Activated naive CD8-positive, alpha-beta T cell treated with anti-CD3 and anti-CD28 coated beads, Interleukin-2, amount 50 U/mL, for 24 hours (primary cell): ENCODE measurements at regions not wholly inside any gene's neighbourhood (a gene's known extent, or its start where the extent isn't known, plus 50 kb on each side); places are given as distances from the start of the nearest gene placed in this dataset.

ENCODE experiments used
- ATAC-seq: fragments of 150-1000 bp; cut with Tn5 transposase; one replicate; pipeline ENCODE4 v1.10.0; 2021
- DNase-seq: peaks from one replicate; pipeline ENCODE4 v3.0.0; 2021
- H3K27ac Mint-ChIP-seq: one replicate; pipeline ENCODE4 v1.8.0; 2021; ENCODE audit warnings: mild to moderate bottlenecking, mixed read lengths
- H3K27me3 Mint-ChIP-seq: one replicate; pipeline ENCODE4 v1.8.0; 2021; ENCODE audit warnings: mixed read lengths
- H3K36me3 Mint-ChIP-seq: one replicate; pipeline ENCODE4 v1.8.0; 2021; ENCODE audit warnings: low read depth, mixed read lengths
- H3K4me1 Mint-ChIP-seq: one replicate; pipeline ENCODE4 v1.8.0; 2021; ENCODE audit warnings: mixed read lengths
- H3K4me3 Mint-ChIP-seq: one replicate; pipeline ENCODE4 v1.8.0; 2021; ENCODE audit warnings: mild to moderate bottlenecking, moderate library complexity, mixed read lengths
- H3K9me3 Mint-ChIP-seq: one replicate; pipeline ENCODE4 v1.8.0; 2021; ENCODE audit warnings: mixed read lengths

GRCh38 chr3:154766765-154767503 lies 313.2 kb upstream of the MME start:
- no peak for ATAC-seq
- no peak for DNase-seq
- Mint-ChIP-seq H3K27ac (no peak overlapping the region), H3K9me3 (peaks cover 8% of the 10 kb centered on the region), H3K4me3 (no peak overlapping the region), H3K27me3 (no peaks in the 10 kb centered on the region), H3K36me3 (no peaks in the 10 kb centered on the region), H3K4me1 (no peaks in the 10 kb centered on the region)

GRCh38 chr3:154764856-154765640 lies 315.1 kb upstream of the MME start:
- H3K4me3 Mint-ChIP-seq, result no peak overlapping the region
- no peak overlapping the region for H3K27ac Mint-ChIP-seq
- DNase-seq (no peak), ATAC-seq (no peak)
- peaks cover 8% of the 10 kb centered on the region for H3K9me3 Mint-ChIP-seq
- no peaks in the 10 kb centered on the region for H3K4me1 Mint-ChIP-seq
- no peaks in the 10 kb centered on the region for H3K36me3 Mint-ChIP-seq
- no peaks in the 10 kb centered on the region for H3K27me3 Mint-ChIP-seq

GRCh38 chr3:154762486-154762885 lies 317.6 kb upstream of the MME start:
- DNase-seq, result no peak
- H3K27ac Mint-ChIP-seq, result no peak overlapping the region
- no peak for ATAC-seq
- no peaks in the 10 kb centered on the region for H3K27me3 Mint-ChIP-seq
- H3K4me1 Mint-ChIP-seq, result no peaks in the 10 kb centered on the region
- H3K36me3 Mint-ChIP-seq, result no peaks in the 10 kb centered on the region
- H3K9me3 Mint-ChIP-seq, result peaks cover 4% of the 10 kb centered on the region
- no peak overlapping the region for H3K4me3 Mint-ChIP-seq

GRCh38 chr3:154759966-154760365 lies 320.2 kb upstream of the MME start:
- H3K4me1 Mint-ChIP-seq, result no peaks in the 10 kb centered on the region
- no peaks in the 10 kb centered on the region for H3K36me3 Mint-ChIP-seq
- peaks cover 10% of the 10 kb centered on the region for H3K9me3 Mint-ChIP-seq
- no peaks in the 10 kb centered on the region for H3K27me3 Mint-ChIP-seq
- DNase-seq (no peak), ATAC-seq (no peak)
- H3K27ac Mint-ChIP-seq, result no peak overlapping the region
- no peak overlapping the region for H3K4me3 Mint-ChIP-seq

- Mint-ChIP-seq H3K36me3 (no peaks in the 10 kb centered on the region), H3K4me3 (no peak overlapping the region), H3K9me3 (peaks cover 10% of the 10 kb centered on the region), H3K27me3 (no peaks in the 10 kb centered on the region), H3K4me1 (no peaks in the 10 kb centered on the region), H3K27ac (no peak overlapping the region)
- no peak for DNase-seq
- ATAC-seq, result no peak
Observed at GRCh38 chr3:154758109-154758868, 321.8 kb upstream of the MME start.

GRCh38 chr3:154753101-154753500 lies 323.1 kb upstream of the GPR149 start:
- Mint-ChIP-seq H3K4me3 (no peak overlapping the region), H3K36me3 (no peaks in the 10 kb centered on the region), H3K27me3 (no peaks in the 10 kb centered on the region), H3K27ac (no peak overlapping the region), H3K4me1 (no peaks in the 10 kb centered on the region), H3K9me3 (peaks cover 10% of the 10 kb centered on the region)
- ATAC-seq (no peak), DNase-seq (no peak)

- no peak overlapping the region for H3K4me3 Mint-ChIP-seq
- no peak overlapping the region for H3K27ac Mint-ChIP-seq
- no peaks in the 10 kb centered on the region for H3K4me1 Mint-ChIP-seq
- H3K27me3 Mint-ChIP-seq, result no peaks in the 10 kb centered on the region
- DNase-seq (no peak), ATAC-seq (no peak)
- no peaks in the 10 kb centered on the region for H3K36me3 Mint-ChIP-seq
- H3K9me3 Mint-ChIP-seq, result no peaks in the 10 kb centered on the region
Observed at GRCh38 chr3:154749514-154749913, 319.5 kb upstream of the GPR149 start.

- no peak for ATAC-seq
- no peak overlapping the region for H3K27ac Mint-ChIP-seq
- no peaks in the 10 kb centered on the region for H3K36me3 Mint-ChIP-seq
- no peak overlapping the region for H3K4me3 Mint-ChIP-seq
- peaks cover 19% of the 10 kb centered on the region for H3K9me3 Mint-ChIP-seq
- H3K27me3 Mint-ChIP-seq, result no peaks in the 10 kb centered on the region
- DNase-seq, result no peak
- H3K4me1 Mint-ChIP-seq, result no peaks in the 10 kb centered on the region
Observed at GRCh38 chr3:154745929-154746328, 315.9 kb upstream of the GPR149 start.

GRCh38 chr3:154745122-154745521 lies 315.1 kb upstream of the GPR149 start:
- Mint-ChIP-seq H3K9me3 (peaks cover 26% of the 10 kb centered on the region), H3K27ac (no peak overlapping the region), H3K4me3 (no peak overlapping the region), H3K36me3 (no peaks in the 10 kb centered on the region), H3K27me3 (no peaks in the 10 kb centered on the region), H3K4me1 (no peaks in the 10 kb centered on the region)
- no peak for ATAC-seq
- DNase-seq, result no peak

GRCh38 chr3:154743418-154743817 lies 313.4 kb upstream of the GPR149 start:
- no peak overlapping the region for H3K4me3 Mint-ChIP-seq

GRCh38 chr3:154734468-154734867 lies 304.5 kb upstream of the GPR149 start:
- DNase-seq, result no peak
- Mint-ChIP-seq H3K4me1 (no peaks in the 10 kb centered on the region), H3K9me3 (peaks cover 6% of the 10 kb centered on the region), H3K4me3 (no peak overlapping the region), H3K27me3 (no peaks in the 10 kb centered on the region), H3K27ac (no peak overlapping the region), H3K36me3 (no peaks in the 10 kb centered on the region)
- no peak for ATAC-seq

More at GRCh38 chr3:154743418-154743817, 313.4 kb upstream of the GPR149 start:
- Mint-ChIP-seq H3K36me3 (no peaks in the 10 kb centered on the region), H3K4me1 (no peaks in the 10 kb centered on the region), H3K9me3 (peaks cover 31% of the 10 kb centered on the region), H3K27me3 (no peaks in the 10 kb centered on the region), H3K27ac (no peak overlapping the region)
- ATAC-seq (no peak), DNase-seq (no peak)

GRCh38 chr3:154730186-154730585 lies 300.2 kb upstream of the GPR149 start:
- H3K27ac Mint-ChIP-seq, result no peak overlapping the region
- no peaks in the 10 kb centered on the region for H3K27me3 Mint-ChIP-seq
- ATAC-seq (no peak), DNase-seq (no peak)
- H3K9me3 Mint-ChIP-seq, result peaks cover 4% of the 10 kb centered on the region
- no peaks in the 10 kb centered on the region for H3K4me1 Mint-ChIP-seq
- H3K36me3 Mint-ChIP-seq, result no peaks in the 10 kb centered on the region
- no peak overlapping the region for H3K4me3 Mint-ChIP-seq

- no peaks in the 10 kb centered on the region for H3K27me3 Mint-ChIP-seq
- H3K36me3 Mint-ChIP-seq, result no peaks in the 10 kb centered on the region
- H3K4me1 Mint-ChIP-seq, result no peaks in the 10 kb centered on the region
- no peak for DNase-seq
- no peak for ATAC-seq
- H3K4me3 Mint-ChIP-seq, result no peak overlapping the region
- H3K27ac Mint-ChIP-seq, result no peak overlapping the region
- H3K9me3 Mint-ChIP-seq, result peaks cover 4% of the 10 kb centered on the region
Observed at GRCh38 chr3:154729741-154730140, 299.8 kb upstream of the GPR149 start.

- no peak for DNase-seq
- Mint-ChIP-seq H3K4me1 (no peaks in the 10 kb centered on the region), H3K27ac (no peak overlapping the region), H3K27me3 (no peaks in the 10 kb centered on the region), H3K9me3 (peaks cover 4% of the 10 kb centered on the region), H3K4me3 (no peak overlapping the region), H3K36me3 (no peaks in the 10 kb centered on the region)
- ATAC-seq, result no peak
Observed at GRCh38 chr3:154728285-154728684, 298.3 kb upstream of the GPR149 start.

- no peaks in the 10 kb centered on the region for H3K27me3 Mint-ChIP-seq
- no peaks in the 10 kb centered on the region for H3K9me3 Mint-ChIP-seq
- no peak overlapping the region for H3K4me3 Mint-ChIP-seq
- ATAC-seq, result no peak
- DNase-seq, result no peak
- H3K27ac Mint-ChIP-seq, result no peak overlapping the region
- no peaks in the 10 kb centered on the region for H3K4me1 Mint-ChIP-seq
- H3K36me3 Mint-ChIP-seq, result no peaks in the 10 kb centered on the region
Observed at GRCh38 chr3:154720921-154721320, 290.9 kb upstream of the GPR149 start.
